GM21825 (cell line): ENCODE measurements at regions not wholly inside any gene's neighbourhood (a gene's known extent, or its start where the extent isn't known, plus 50 kb on each side); places are given as distances from the start of the nearest gene placed in this dataset.
"Not testable (repeated sequence)": the region's sequence is repeated elsewhere in the genome, so short reads cannot be mapped to it uniquely, and the experiment has no call there.

ENCODE experiments used
- ATAC-seq: cut with Tn5 transposase; IDR thresholded peaks from one replicate; pipeline ENCODE4 v1.9.1; 2021; ENCODE audit warnings: mild to moderate bottlenecking, moderate library complexity; ENCODE audit not compliant: unreplicated experiment

DNA sequence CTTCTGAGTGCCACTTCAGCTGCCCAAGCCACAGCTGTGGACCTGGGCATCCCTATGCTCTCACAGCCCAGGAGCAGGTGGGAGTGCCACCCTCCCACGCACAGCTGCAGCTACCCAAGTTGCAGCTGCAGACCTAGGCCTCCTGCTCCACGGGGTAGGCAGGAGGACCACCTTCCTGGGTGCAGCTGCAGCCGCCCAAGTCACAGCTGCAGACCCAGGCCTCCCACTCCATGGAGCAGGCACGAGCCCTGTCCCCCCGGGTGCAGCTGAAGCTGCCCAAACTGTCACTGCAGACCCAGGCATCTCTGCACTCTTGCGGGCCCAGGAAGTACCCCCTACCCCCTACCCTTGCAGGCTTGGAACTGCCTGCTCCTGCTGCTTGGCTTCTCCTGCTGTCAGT is 260.2 kb downstream of the XPNPEP1 start:
- no peak for ATAC-seq

DNA sequence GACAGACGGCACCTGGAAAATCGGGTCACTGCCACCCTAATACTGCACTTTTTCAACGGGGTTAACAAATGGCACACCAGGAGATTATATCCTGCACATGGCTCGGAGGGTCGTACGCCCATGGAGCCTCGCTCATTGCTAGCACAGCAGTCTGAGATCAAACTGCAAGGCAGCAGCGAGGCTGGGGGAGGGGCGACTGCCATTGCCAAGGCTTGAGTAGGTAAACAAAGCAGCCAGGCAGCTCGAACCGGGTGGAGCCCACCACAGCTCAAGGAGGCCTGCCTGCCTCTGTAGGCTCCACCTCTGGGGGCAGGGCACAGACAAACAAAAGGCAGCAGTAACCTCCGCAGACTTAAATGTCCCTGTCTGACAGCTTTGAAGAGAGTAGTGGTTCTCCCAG is 270.7 kb downstream of the XPNPEP1 start:
- not testable (repeated sequence) for ATAC-seq

GRCh38 chr10:109650228-109650627 is 273.1 kb downstream of the XPNPEP1 start:
- ATAC-seq: no peak

GRCh38 chr10:109647627-109648026 is 275.7 kb downstream of the XPNPEP1 start:
- no peak for ATAC-seq

DNA sequence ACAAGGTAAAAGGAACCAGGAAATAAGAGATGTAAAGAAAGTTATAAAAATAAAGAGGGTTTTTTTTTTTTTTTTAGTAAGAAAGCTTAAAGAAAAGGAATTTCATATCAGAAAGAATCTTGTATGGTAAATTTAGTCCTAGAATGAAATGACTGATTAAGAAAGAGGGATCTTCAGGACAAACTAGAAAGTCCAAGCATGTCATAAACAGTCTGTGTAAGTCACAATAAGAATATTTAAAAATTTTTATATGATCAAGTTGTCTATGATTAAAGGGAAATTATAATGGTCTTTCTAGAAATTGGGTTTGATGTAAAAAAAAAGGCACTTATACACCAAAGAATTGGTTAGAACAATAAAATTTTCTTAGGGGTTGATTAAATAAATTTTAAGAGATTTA is 289.5 kb downstream of the XPNPEP1 start:
- no peak for ATAC-seq

GRCh38 chr10:109633017-109633416 is 290.3 kb downstream of the XPNPEP1 start:
- not testable (repeated sequence) for ATAC-seq

GRCh38 chr10:109624939-109625338 is 298.4 kb downstream of the XPNPEP1 start:
- no peak for ATAC-seq

GRCh38 chr10:109622566-109622965 is 300.7 kb downstream of the XPNPEP1 start:
- ATAC-seq: no peak

DNA sequence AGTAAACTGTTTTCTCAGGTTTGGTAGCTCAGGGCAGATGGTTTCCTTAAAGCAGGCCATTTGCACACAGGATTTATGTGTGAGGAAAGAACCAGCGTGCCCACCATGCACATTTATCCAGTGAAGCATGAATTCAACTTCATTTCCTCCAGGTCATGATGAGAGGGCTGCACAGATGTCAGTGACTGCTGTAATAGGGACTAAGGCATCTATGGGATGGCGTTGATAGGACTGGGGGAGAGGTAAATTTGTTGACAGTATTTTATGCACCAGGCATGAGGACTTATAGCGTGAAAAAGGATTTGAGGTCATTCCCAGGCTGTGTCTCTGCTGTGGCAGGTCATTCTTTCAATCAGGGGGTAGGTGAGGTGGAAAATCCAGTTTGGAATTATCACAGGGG is 302.9 kb downstream of the XPNPEP1 start:
- ATAC-seq: no peak

DNA sequence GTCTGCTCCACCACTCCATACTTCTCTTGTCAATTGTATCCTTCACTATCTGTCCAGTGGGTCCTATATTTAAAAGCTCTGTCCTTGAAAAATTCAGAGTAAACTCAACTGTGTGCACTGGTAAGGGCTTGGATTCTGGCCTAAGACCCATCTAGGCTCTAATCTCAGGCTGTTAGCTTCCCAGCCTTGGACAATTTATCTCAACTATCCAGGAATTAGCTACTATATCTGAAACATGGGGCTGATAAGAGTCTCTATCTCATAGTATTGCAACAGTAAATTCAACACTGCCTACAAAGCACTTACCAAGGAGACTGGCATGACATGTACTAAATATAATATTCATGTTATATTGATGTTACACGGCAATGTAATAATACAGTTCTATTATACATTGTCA is 303.4 kb downstream of the XPNPEP1 start:
- no peak for ATAC-seq

GRCh38 chr10:109618748-109619147 is 304.6 kb downstream of the XPNPEP1 start:
- no peak for ATAC-seq

GRCh38 chr10:109618301-109618700 is 305.0 kb downstream of the XPNPEP1 start:
- ATAC-seq: no peak

GRCh38 chr10:109616359-109616980 is 306.8 kb downstream of the XPNPEP1 start:
- no peak for ATAC-seq

DNA sequence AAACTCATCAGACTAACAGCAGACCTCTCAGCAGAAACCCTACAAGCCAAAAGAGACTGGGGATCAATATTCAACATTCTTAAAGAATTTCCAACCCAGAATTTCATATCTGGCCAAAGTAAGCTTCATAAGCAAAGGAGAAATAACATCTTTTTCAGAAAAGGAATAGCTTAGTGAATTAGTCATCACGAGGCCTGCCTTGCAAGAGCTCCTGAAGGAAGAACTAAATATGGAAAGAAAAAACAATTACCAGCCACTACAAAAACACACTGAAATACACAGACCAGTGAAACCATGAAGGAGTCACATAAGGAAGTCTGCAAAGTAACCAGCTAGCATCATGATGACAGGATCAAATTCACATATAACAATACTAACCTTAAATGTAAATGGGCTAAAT is 328.0 kb downstream of the XPNPEP1 start:
- ATAC-seq: not testable (repeated sequence)

- no peak for ATAC-seq
These were observed 329.6 kb downstream of the XPNPEP1 start for GRCh38 chr10:109593682-109594081.

GRCh38 chr10:109592391-109592790 is 330.9 kb downstream of the XPNPEP1 start:
- no peak for ATAC-seq

GRCh38 chr10:109591601-109592000 is 331.7 kb downstream of the XPNPEP1 start:
- ATAC-seq: no peak

DNA sequence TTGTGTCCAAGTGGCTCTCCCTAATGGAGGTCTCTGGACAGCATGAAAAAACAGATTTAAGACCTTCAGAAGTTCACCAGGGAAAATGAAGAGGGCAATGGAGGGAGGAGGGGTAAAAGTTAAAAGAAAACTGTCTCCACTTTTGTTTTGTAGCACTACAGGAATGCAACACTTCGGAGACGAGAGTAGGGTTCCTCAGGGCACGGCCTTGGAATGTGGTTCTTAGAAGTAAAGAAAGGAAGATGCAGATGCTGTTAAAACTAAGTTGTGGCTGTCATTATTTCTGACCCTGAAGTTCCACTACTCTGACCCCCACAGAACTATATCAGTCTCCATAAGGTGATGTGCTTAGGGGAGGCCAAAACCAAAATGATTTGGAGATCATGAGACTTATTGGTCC is 335.1 kb downstream of the XPNPEP1 start:
- no peak for ATAC-seq

- no peak for ATAC-seq
These were observed 335.9 kb downstream of the XPNPEP1 start for GRCh38 chr10:109587366-109587765.

DNA sequence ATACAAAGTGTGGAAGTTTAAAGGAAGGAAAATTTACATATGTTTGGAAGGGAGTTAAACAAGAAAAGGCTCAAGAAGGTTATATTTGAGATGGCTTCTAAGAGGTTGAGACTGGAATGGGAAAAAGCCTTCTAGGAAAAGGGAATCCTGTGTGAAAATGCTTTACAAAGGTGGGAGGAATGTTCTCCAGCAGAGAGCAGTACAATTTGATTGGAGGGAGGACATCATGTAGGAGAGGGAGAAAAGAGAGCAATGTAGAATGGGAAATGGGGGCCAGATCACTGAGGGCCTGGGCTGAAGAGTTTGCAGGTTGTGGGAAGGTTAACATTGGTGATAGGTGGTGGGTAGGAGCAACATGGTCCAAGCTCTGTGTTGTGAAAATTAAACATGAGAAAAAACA is 366.9 kb downstream of the XPNPEP1 start:
- no peak for ATAC-seq

- not testable (repeated sequence) for ATAC-seq
These were observed 381.2 kb downstream of the XPNPEP1 start for GRCh38 chr10:109542050-109542603.

DNA sequence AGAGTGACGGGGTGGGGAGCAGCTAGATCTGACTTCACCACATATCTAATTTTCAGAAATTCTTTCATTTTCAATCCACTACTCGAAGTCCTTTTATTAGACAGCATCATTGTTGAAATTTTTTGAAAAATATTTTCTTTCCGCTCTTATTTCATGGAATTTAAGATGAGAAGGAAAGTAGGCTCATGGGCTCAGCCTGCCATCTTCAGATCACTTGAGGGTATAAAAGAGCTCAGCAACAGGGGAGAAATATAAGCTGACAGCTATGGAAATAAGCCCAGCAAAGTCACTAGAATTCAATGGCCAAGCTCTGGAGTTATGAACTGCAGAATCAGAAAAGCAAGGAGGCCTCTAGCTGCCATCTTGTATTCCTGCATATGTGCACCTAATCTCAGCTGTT is 389.1 kb downstream of the XPNPEP1 start:
- ATAC-seq: no peak

DNA sequence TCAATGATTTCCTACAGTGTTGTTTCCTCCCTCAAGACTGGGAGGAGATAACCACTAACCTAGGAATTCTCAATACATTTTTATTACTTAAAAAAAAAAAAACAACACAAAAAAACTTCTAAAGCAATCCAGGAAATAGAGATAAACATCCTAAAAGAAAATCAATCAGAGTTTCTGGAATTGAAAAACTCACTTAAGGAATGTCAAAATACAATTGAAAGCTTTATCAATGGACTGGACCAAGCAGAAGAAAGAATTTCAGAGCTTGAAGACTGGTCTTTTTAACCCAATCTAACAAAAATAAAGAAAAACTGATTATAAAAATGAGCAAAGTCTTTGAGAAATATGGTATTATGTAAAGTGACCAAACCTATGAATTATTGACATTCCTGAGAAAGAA is 394.1 kb downstream of the XPNPEP1 start:
- no peak for ATAC-seq
